GM20000 (cell line): ENCODE measurements at regions not wholly inside any gene's neighbourhood (a gene's known extent, or its start where the extent isn't known, plus 50 kb on each side); places are given as distances from the start of the nearest gene placed in this dataset.

ENCODE experiments used
- DNase-seq: peaks from one replicate; pipeline ENCODE4 v3.0.0; 2012; ENCODE audit warnings: low spot score
- CTCF ChIP-seq: IDR thresholded peaks from 2 replicates; pipeline ENCODE4 v1.5.1; 2012; ENCODE audit warnings: mild to moderate bottlenecking, control low read depth; ENCODE audit errors: extremely low read depth, missing control alignments

GRCh38 chr2:128984855-128985254 lies 666.2 kb upstream of the HS6ST1 start:
- no peak for DNase-seq
- no peak for TF ChIP-seq CTCF

- DNase-seq, result no peak
- no peak for TF ChIP-seq CTCF
Observed at GRCh38 chr2:128986026-128986715, 667.5 kb upstream of the HS6ST1 start.

- no peak for DNase-seq
- TF ChIP-seq CTCF, result no peak
Observed at GRCh38 chr2:128986867-128987268, 668.2 kb upstream of the HS6ST1 start.

GRCh38 chr2:128988326-128988725 lies 669.7 kb upstream of the HS6ST1 start:
- no peak for DNase-seq
- no peak for TF ChIP-seq CTCF

GRCh38 chr2:128988967-128989366 lies 670.3 kb upstream of the HS6ST1 start:
- DNase-seq, result no peak
- TF ChIP-seq CTCF, result no peak

- no peak for DNase-seq
- TF ChIP-seq CTCF, result no peak
Observed at GRCh38 chr2:128995086-128995485, 676.4 kb upstream of the HS6ST1 start.

- no peak for DNase-seq
- TF ChIP-seq CTCF, result no peak
Observed at GRCh38 chr2:128996078-128996477, 677.4 kb upstream of the HS6ST1 start.
